NB4 (cell line): ENCODE measurements at regions not wholly inside any gene's neighbourhood (a gene's known extent, or its start where the extent isn't known, plus 50 kb on each side); places are given as distances from the start of the nearest gene placed in this dataset.

Experiments
- DNase-seq: peaks from one replicate; pipeline ENCODE4 v3.0.0; 2010; ENCODE audit warnings: low read depth
- H3K4me3 ChIP-seq: one replicate; pipeline ENCODE4 v1.5.1; 2011; ENCODE audit warnings: mild to moderate bottlenecking, low read depth, low read length, moderate library complexity
- CTCF ChIP-seq: IDR thresholded peaks from one replicate; pipeline ENCODE4 v1.5.1; 2012; ENCODE audit warnings: low read depth, low read length
- MAX ChIP-seq: IDR thresholded peaks from 2 replicates; pipeline ENCODE4 v1.6.1; 2011; ENCODE audit warnings: low read depth, low read length
- MYC ChIP-seq: IDR thresholded peaks from 2 replicates; pipeline ENCODE4 v1.6.1; 2011; ENCODE audit warnings: low read depth, low read length
- POLR2A ChIP-seq: IDR thresholded peaks from 2 replicates; pipeline ENCODE4 v1.6.1; 2011; ENCODE audit warnings: mild to moderate bottlenecking; ENCODE audit not compliant: insufficient read length; ENCODE audit errors: extremely low read depth

- no peak overlapping the region for H3K4me3 ChIP-seq
- DNase-seq, result no peak
Observed at GRCh38 chr10:117662126-117662525, 119.6 kb downstream of the EMX2 start.

DNA sequence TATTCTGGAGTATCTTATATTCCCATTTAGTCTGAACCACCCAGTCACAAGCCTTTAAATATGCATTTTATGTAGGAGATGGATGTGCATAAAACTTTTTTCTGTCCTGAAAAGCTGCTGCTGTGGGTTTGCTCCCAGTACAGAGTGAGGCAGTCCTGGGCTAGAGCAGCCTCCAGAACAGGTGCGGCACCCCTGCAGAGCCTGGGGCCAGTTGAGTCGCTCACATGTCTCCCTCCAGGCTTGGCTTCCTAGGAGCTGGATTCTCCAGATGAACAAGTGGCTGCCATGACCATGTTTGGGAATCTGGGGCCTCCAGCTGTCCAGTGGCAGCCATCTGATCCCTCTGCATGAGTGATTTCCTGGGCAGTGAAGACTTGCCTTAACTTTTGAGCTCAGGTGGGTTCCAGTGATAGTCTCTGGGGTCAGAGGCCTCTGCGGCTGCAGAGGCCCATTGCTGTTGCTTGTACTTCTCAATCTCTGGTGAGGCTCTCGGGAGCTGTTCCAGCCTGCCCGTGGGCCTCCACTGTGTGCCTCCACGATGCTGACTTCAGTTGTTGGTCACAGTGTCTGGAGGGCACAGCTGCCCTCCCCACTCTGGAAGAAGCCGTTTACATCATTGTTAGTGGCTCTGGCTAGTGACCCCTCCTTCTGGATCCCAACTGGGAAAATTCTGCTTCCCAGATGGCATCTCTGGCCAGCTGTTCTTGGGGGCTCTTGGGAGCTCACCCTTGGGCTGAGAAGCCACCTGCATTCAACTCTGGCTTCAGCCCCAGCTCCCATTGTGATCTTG lies 120.4 kb downstream of the EMX2 start:
- no peak overlapping the region for H3K4me3 ChIP-seq
- DNase-seq, result no peak
- TF ChIP-seq POLR2A (no peak), CTCF (no peak), MAX (no peak), MYC (no peak)

More at GRCh38 chr10:117662126-117662525, 119.6 kb downstream of the EMX2 start:
- TF ChIP-seq CTCF (no peak), MAX (no peak), POLR2A (no peak), MYC (no peak)

GRCh38 chr10:117663750-117664149 lies 121.2 kb downstream of the EMX2 start:
- no peak overlapping the region for H3K4me3 ChIP-seq
- TF ChIP-seq CTCF (no peak), MAX (no peak), MYC (no peak), POLR2A (no peak)
- peak; percentile 6 for DNase-seq

GRCh38 chr10:117664288-117664687 lies 121.7 kb downstream of the EMX2 start:
- TF ChIP-seq POLR2A (no peak), MAX (no peak), MYC (no peak), CTCF (no peak)
- no peak for DNase-seq
- H3K4me3 ChIP-seq, result no peak overlapping the region

- no peak for DNase-seq
- TF ChIP-seq CTCF, result no peak
- no peak for TF ChIP-seq POLR2A
- no peak for TF ChIP-seq MAX
- TF ChIP-seq MYC, result no peak
- H3K4me3 ChIP-seq, result no peak overlapping the region
Observed at GRCh38 chr10:117666166-117666565, 123.6 kb downstream of the EMX2 start.

DNA sequence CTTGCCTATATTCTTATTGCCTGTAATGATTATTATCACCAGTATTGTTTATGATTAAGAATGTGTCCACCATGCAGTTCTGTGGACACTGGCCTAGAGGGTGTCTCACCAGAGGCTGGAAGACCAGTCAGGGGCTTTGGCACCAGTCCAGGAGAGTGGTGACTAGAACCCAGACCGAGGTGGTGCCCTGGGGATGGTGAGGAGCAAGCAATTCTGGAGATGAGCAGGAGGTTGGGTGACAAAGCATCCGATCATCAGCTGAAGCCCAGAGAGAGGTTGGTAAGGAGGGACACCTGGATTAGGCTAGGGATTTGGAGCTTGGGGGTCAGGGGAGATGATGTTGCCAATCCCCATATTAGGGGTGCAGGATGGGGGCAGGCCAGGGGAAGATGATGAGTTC lies 124.4 kb downstream of the EMX2 start:
- TF ChIP-seq MAX, result no peak
- H3K4me3 ChIP-seq, result no peak overlapping the region
- DNase-seq, result no peak
